ENCODE measurements at regions not wholly inside any gene's neighbourhood (a gene's known extent, or its start where the extent isn't known, plus 50 kb on each side); places are given as distances from the start of the nearest gene placed in this dataset.

DNA sequence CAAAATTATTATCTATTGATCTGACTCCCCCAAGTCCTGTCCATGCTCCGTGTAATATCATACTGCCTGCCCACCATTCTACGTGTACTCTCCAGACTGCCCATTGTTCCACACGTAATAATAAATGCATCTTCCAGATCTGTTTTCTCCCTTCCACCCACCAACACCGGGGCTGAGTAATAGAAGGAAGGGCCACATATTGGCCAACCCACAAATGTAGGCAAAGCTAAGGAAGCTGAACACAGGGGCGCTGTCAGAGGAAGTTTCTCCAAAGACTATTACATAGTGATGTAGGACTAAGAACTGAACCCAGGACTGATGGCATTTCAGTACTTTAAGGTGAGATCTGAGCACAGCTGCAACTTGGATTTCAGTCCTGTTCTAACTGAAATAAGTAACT lies 135.8 kb upstream of the GUCY1A1 start (continued):
- no peak for TF ChIP-seq NANOG (IDR thresholded peaks at IDR 0.05; ENCODE audit: insufficient read depth, low read depth, low read length, poor library complexity, severe bottlenecking)
- TF ChIP-seq, protein P1, sequence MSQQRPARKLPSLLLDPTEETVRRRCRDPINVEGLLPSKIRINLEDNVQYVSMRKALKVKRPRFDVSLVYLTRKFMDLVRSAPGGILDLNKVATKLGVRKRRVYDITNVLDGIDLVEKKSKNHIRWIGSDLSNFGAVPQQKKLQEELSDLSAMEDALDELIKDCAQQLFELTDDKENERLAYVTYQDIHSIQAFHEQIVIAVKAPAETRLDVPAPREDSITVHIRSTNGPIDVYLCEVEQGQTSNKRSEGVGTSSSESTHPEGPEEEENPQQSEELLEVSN (IDR thresholded peaks at IDR 0.05) = no peak
- no peak for TF ChIP-seq KDM5A (IDR thresholded peaks at IDR 0.05; ENCODE audit: low read length)

Measured in H1 (cell line).